ENCODE measurements at regions not wholly inside any gene's neighbourhood (a gene's known extent, or its start where the extent isn't known, plus 50 kb on each side); places are given as distances from the start of the nearest gene placed in this dataset.

DNA sequence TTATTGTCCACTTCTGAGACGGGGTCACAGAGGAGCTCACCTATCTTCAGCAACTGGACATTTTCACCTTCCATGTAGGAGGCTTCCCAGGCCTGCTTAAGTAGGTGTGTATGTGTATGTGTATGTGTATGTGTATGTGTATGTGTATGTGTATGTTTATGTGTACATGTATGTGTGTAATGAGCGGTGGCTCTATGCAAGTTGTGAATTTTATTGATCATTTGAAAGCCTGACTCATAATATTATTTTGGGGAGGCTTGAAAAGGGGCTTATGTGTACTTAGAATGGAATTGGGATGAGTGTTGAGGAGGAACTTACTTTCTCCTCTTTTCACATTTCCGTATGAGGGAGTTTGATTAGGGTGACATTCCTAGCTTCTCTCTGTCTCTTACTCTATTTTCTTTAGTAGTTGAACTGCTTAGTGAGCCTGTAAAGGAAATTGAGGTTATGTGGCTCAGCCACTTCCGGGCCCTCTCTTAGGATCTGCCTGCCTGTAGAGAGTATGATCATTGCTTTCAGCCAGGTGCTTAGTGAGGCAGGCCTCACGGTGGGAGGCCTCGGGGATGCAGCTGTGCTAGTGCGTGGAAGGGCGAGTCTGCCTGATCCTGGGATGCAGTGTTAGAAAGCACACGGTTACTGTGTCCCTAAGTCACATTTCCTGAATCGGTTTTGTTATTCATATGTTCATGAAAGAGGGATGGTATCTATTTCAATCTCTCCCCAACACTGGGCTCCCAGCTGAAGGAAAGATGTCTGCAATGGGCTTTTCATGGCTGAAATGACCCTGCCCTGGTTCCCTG is 61.0 kb downstream of the IER5 start:
- no peaks in the 10 kb centered on the region for H3K27me3 Mint-ChIP-seq

DNA sequence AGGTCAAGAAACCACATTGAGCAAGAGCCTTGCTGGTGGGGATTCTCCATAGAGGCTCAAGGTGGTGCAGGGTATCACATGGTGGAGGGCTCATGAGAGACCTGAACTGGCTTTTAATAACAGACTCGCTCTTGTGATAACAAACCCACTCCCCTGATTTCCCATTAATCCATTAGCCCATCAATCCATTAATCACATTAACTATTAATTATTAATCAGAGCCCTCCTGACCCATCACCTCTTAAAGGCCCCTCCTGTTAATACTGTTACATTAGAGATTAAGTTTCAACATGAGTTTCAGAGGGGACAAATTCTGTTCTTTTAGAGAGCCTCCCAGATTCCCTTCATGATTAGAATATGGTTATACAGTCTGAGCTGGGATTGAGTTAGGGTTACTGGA is 61.8 kb downstream of the IER5 start:
- CTCF ChIA-PET, result interaction anchor here (1.2 to 12.0 kb wide), 4 partner anchors 8 to 248 kb away, joined by 4 to 254 read pairs (median 20); partner anchors contain the start of gene MR1

More for the DNA sequence above, 61.0 kb downstream of the IER5 start:
- DNase-seq, result peak; percentile 94
- POLR2A ChIA-PET, result interaction anchor here (0.6 to 5.2 kb wide), 9 partner anchors 8 to 105 kb away, joined by 3 to 28 read pairs (median 4); partner anchors contain the start of gene IER5
- intact Hi-C loops (cut with micrococcal nuclease), result no loop called here
- Mint-ChIP-seq H3K27ac (peak overlapping the region; percentile 90), H3K4me3 (no peak overlapping the region), H3K4me1 (ENCODE audit: low read depth) (peaks cover 44% of the 10 kb centered on the region), H3K9me3 (no peaks in the 10 kb centered on the region), H3K36me3 (ENCODE audit: low read depth) (no peaks in the 10 kb centered on the region)
- CTCF ChIA-PET, result interaction anchor here (1.2 to 12.0 kb wide), 9 partner anchors 8 to 287 kb away, joined by 3 to 254 read pairs (median 5); partner anchors contain the start of gene MR1
- TF ChIP-seq, protein P1, sequence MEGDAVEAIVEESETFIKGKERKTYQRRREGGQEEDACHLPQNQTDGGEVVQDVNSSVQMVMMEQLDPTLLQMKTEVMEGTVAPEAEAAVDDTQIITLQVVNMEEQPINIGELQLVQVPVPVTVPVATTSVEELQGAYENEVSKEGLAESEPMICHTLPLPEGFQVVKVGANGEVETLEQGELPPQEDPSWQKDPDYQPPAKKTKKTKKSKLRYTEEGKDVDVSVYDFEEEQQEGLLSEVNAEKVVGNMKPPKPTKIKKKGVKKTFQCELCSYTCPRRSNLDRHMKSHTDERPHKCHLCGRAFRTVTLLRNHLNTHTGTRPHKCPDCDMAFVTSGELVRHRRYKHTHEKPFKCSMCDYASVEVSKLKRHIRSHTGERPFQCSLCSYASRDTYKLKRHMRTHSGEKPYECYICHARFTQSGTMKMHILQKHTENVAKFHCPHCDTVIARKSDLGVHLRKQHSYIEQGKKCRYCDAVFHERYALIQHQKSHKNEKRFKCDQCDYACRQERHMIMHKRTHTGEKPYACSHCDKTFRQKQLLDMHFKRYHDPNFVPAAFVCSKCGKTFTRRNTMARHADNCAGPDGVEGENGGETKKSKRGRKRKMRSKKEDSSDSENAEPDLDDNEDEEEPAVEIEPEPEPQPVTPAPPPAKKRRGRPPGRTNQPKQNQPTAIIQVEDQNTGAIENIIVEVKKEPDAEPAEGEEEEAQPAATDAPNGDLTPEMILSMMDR (IDR thresholded peaks at IDR 0.05), result no peak
- ATAC-seq, result peak; percentile 99

DNA sequence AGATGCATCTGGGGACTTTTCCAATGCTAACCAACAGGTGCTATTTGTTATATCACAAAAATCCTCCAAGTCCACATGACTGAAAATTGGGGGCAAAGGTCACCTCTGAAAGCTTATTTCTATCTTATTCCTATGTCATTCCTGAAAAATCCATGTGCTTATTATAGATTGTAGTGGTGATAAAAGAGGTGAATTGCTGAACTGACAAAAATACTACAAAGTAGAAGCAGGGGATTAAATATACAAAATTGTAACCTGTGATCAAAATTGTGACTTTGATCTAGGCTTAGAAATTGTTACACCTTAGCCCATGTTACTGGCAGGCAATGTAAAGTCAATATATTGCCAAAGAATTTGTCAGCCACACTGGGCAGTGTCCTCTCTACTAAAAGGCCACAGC is 62.3 kb downstream of the IER5 start:
- intact Hi-C loops (cut with micrococcal nuclease), result no loop called here
- ATAC-seq, result no peak
- H3K9me3 Mint-ChIP-seq, result no peaks in the 10 kb centered on the region
- no peaks in the 10 kb centered on the region for H3K27me3 Mint-ChIP-seq
- POLR2A ChIA-PET, result interaction anchor here (0.5 to 5.2 kb wide), 4 partner anchors 10 to 122 kb away, joined by 4 to 28 read pairs (median 16); partner anchors contain the start of gene IER5
- TF ChIP-seq, protein P1 (IDR thresholded peaks at IDR 0.05), result no peak
- no peak overlapping the region for H3K4me3 Mint-ChIP-seq
- peak overlapping the region; percentile 12 for H3K27ac Mint-ChIP-seq
- peaks cover 44% of the 10 kb centered on the region for H3K4me1 Mint-ChIP-seq (ENCODE audit: low read depth)
- no peak for DNase-seq
- H3K36me3 Mint-ChIP-seq (ENCODE audit: low read depth), result no peaks in the 10 kb centered on the region
- CTCF ChIA-PET, result interaction anchor here (0.9 to 12.0 kb wide), 4 partner anchors 9 to 112 kb away, joined by 3 to 254 read pairs (median 20); partner anchors contain the start of gene MR1

More for the DNA sequence above, 61.8 kb downstream of the IER5 start:
- Mint-ChIP-seq H3K27ac (peak overlapping the region; percentile 30), H3K36me3 (ENCODE audit: low read depth) (no peaks in the 10 kb centered on the region), H3K4me1 (ENCODE audit: low read depth) (peaks cover 44% of the 10 kb centered on the region), H3K9me3 (no peaks in the 10 kb centered on the region), H3K27me3 (no peaks in the 10 kb centered on the region), H3K4me3 (no peak overlapping the region)
- TF ChIP-seq, protein P1 (IDR thresholded peaks at IDR 0.05), result no peak
- DNase-seq (no peak), ATAC-seq (no peak)
- POLR2A ChIA-PET, result interaction anchor here (0.5 to 5.2 kb wide), 6 partner anchors 11 to 123 kb away, joined by 3 to 28 read pairs (median 6); partner anchors contain the start of gene IER5
- intact Hi-C loops (cut with micrococcal nuclease), result no loop called here

DNA sequence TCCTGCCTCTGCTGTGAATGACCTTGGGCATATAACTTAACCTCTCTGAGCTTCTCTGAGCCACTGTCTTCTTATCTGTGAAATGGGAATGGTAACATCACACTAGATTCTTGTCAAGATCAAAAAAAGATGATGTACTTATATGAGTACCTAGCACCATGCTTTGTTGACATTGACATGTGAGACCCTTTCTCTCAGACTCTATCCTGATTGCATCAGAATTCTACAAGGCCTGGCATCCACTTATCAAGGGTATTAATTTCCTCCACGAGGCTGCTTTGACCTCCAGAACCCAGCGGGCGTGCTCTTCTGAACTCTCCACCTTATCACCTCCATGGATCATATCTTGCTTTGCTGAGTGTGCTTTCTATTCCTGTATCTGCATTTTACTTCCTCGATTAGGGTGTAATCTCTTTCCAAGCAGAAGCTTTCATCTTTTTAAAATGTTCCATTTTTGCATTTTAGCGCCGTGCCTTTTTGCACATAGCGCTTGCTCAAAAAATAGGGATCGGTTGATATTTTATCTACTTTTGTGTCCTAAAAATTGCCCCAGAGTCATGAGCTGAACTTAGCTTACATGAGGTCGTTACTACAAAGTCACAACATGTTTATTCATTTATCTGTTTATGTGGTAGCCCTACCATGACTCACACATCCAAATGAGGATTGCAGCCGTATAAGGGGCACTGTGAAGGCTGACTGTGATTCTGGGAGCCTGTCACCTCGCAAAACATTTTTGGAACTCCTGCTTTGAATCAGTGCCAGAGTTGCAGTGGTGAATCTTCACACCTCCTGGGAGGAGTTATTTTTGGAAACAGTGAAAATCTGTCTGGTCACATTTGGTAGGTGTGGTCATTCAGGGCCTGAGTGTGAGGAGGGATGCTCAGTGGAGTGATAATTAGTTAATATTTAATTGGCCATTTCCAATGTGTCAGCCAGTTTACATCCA is 63.2 kb downstream of the IER5 start:
- ChIA-PET POLR2A (interaction anchor here (5.2 kb wide), 1 partner anchor 62 kb away, joined by 28 read pairs; the partner anchor contains the start of gene IER5), CTCF (interaction anchor here (0.9 to 5.9 kb wide), 6 partner anchors 10 to 118 kb away, joined by 3 to 34 read pairs (median 4); partner anchors contain the start of gene MR1)
- no peaks in the 10 kb centered on the region for H3K27me3 Mint-ChIP-seq
- DNase-seq (no peak), ATAC-seq (no peak)
- intact Hi-C loops (cut with micrococcal nuclease), result no loop called here
- H3K27ac Mint-ChIP-seq, result no peak overlapping the region
- TF ChIP-seq, protein P1 (IDR thresholded peaks at IDR 0.05), result no peak
- H3K9me3 Mint-ChIP-seq, result no peaks in the 10 kb centered on the region
- peaks cover 44% of the 10 kb centered on the region for H3K4me1 Mint-ChIP-seq (ENCODE audit: low read depth)
- H3K4me3 Mint-ChIP-seq, result no peak overlapping the region
- H3K36me3 Mint-ChIP-seq (ENCODE audit: low read depth), result no peaks in the 10 kb centered on the region

All from activated CD8-positive, alpha-beta T cell treated with anti-CD3 and anti-CD28 coated beads for 36 hours (primary cell).